GM23338 (cell line): ENCODE measurements at regions not wholly inside any gene's neighbourhood (a gene's known extent, or its start where the extent isn't known, plus 50 kb on each side); places are given as distances from the start of the nearest gene placed in this dataset.

Experiments used
- ATAC-seq: fragments of 200-7000 bp; cut with Tn5 transposase; 3 replicates; pipeline ENCODE4 v1.9.1; 2020
- DNase-seq: peaks from one replicate; pipeline ENCODE4 v3.0.0-alpha.2; 2015; ENCODE audit warnings: low spot score
- H2AFZ ChIP-seq: fragments of 200-600 bp; sonication (generic); 2 replicates; pipeline ENCODE4 v1.8.0; 2016; ENCODE audit warnings: antibody characterized with exemption, mild to moderate bottlenecking, moderate library complexity
- H3F3A ChIP-seq: fragments of 200-600 bp; sonication (generic); replicated peaks from 2 replicates; pipeline ENCODE4 v1.8.0; 2017; ENCODE audit warnings: antibody characterized with exemption, mixed run types, low read depth
- H3K27ac ChIP-seq: fragments of 200-600 bp; sonication (generic); 2 replicates; pipeline ENCODE4 v1.6.1; 2016; ENCODE audit warnings: low read depth
- H3K27me3 ChIP-seq: fragments of 200-600 bp; sonication (generic); 2 replicates; pipeline ENCODE4 v1.8.0; 2016; ENCODE audit warnings: mild to moderate bottlenecking, mixed run types, moderate library complexity; ENCODE audit not compliant: insufficient read depth
- H3K36me3 ChIP-seq: fragments of 200-600 bp; sonication (generic); 2 replicates; pipeline ENCODE4 v1.8.0; 2016; ENCODE audit warnings: mild to moderate bottlenecking; ENCODE audit not compliant: insufficient read depth
- H3K4me1 ChIP-seq: fragments of 200-600 bp; sonication (generic); 2 replicates; pipeline ENCODE4 v1.8.0; 2016; ENCODE audit warnings: mild to moderate bottlenecking, moderate library complexity; ENCODE audit not compliant: insufficient read depth
- H3K4me2 ChIP-seq: fragments of 200-600 bp; sonication (generic); 2 replicates; pipeline ENCODE4 v1.7.1; 2017; ENCODE audit warnings: mixed run types
- H3K4me3 ChIP-seq: fragments of 200-600 bp; sonication (generic); 2 replicates; pipeline ENCODE4 v1.6.1; 2016; ENCODE audit warnings: mixed run types
- H3K79me2 ChIP-seq: fragments of 200-600 bp; sonication (generic); replicated peaks from 2 replicates; pipeline ENCODE4 v1.8.0; 2017; ENCODE audit warnings: mild to moderate bottlenecking; ENCODE audit not compliant: insufficient read depth
- H3K9me2 ChIP-seq: fragments of 200-600 bp; sonication (generic); 2 replicates; pipeline ENCODE4 v1.8.0; 2017; ENCODE audit not compliant: insufficient read depth
- H4K20me1 ChIP-seq: fragments of 200-600 bp; sonication (generic); replicated peaks from 2 replicates; pipeline ENCODE4 v1.8.0; 2017; ENCODE audit warnings: mild to moderate bottlenecking; ENCODE audit not compliant: insufficient read depth
- H3K27ac Mint-ChIP-seq: 2 replicates; pipeline ENCODE4 v1.8.0; 2020; ENCODE audit warnings: inconsistent platforms, mild to moderate bottlenecking, moderate library complexity, mixed read lengths
- H3K27me3 Mint-ChIP-seq: 3 replicates; pipeline ENCODE4 v1.8.0; 2022; ENCODE audit warnings: low read depth, mild to moderate bottlenecking, moderate library complexity, mixed read lengths, inconsistent platforms; ENCODE audit not compliant: insufficient read depth, poor library complexity
- H3K36me3 Mint-ChIP-seq: 3 replicates; pipeline ENCODE4 v1.8.0; 2021; ENCODE audit warnings: low read depth, mild to moderate bottlenecking, inconsistent platforms, moderate library complexity, mixed read lengths
- H3K4me1 Mint-ChIP-seq: 3 replicates; pipeline ENCODE4 v1.8.0; 2020; ENCODE audit warnings: mild to moderate bottlenecking, inconsistent platforms, mixed read lengths
- H3K4me3 Mint-ChIP-seq: 3 replicates; pipeline ENCODE4 v1.8.0; 2021; ENCODE audit warnings: moderate library complexity, mild to moderate bottlenecking, inconsistent platforms, mixed read lengths
- H3K9me3 Mint-ChIP-seq: 3 replicates; pipeline ENCODE4 v1.8.0; 2020; ENCODE audit warnings: moderate library complexity, mild to moderate bottlenecking, inconsistent platforms, mixed read lengths
- CREB1 ChIP-seq: fragments of 250-450 bp; sonication (Bioruptor Pico); IDR thresholded peaks from 2 replicates; pipeline ENCODE4 v1.5.0; 2020; ENCODE audit warnings: low read depth, mild to moderate bottlenecking, moderate library complexity
- ETS1 ChIP-seq: IDR thresholded peaks from 2 replicates; pipeline ENCODE4 v1.6.1; 2016; ENCODE audit warnings: antibody characterized with exemption
- EZH2 ChIP-seq: fragments of 200-600 bp; sonication (generic); IDR thresholded peaks from one replicate; pipeline ENCODE4 v1.8.0; 2017; ENCODE audit warnings: antibody characterized with exemption, mild to moderate bottlenecking, low read depth; ENCODE audit not compliant: unreplicated experiment
- EZH2phosphoT487 ChIP-seq: fragments of 200-600 bp; sonication (generic); IDR thresholded peaks from one replicate; pipeline ENCODE4 v1.8.1; 2018; ENCODE audit warnings: antibody characterized with exemption; ENCODE audit not compliant: unreplicated experiment
- JUNB ChIP-seq: IDR thresholded peaks from one replicate; pipeline ENCODE4 v1.6.1; 2016; ENCODE audit warnings: antibody characterized with exemption; ENCODE audit not compliant: unreplicated experiment
- REST ChIP-seq: IDR thresholded peaks from one replicate; pipeline ENCODE4 v1.6.1; 2018; ENCODE audit warnings: antibody characterized with exemption; ENCODE audit not compliant: unreplicated experiment
- STAT1 ChIP-seq: IDR thresholded peaks from one replicate; pipeline ENCODE4 v1.6.1; 2016; ENCODE audit warnings: antibody characterized with exemption; ENCODE audit not compliant: unreplicated experiment
- ZNF114 ChIP-seq: fragments of 250-450 bp; sonication (Bioruptor Pico); IDR thresholded peaks from 2 replicates; pipeline ENCODE4 v1.5.0; 2020; ENCODE audit warnings: mild to moderate bottlenecking, moderate library complexity
- ZNF331 ChIP-seq: fragments of 250-450 bp; sonication (Bioruptor Pico); IDR thresholded peaks from 2 replicates; pipeline ENCODE4 v1.5.0; 2020; ENCODE audit warnings: low read depth, mild to moderate bottlenecking, moderate library complexity
- TF ChIP-seq, protein P1 (sequence below): fragments of 250-450 bp; sonication (Bioruptor Pico); IDR thresholded peaks from 2 replicates; pipeline ENCODE4 v1.5.0; 2020; ENCODE audit warnings: mild to moderate bottlenecking, moderate library complexity

DNA sequence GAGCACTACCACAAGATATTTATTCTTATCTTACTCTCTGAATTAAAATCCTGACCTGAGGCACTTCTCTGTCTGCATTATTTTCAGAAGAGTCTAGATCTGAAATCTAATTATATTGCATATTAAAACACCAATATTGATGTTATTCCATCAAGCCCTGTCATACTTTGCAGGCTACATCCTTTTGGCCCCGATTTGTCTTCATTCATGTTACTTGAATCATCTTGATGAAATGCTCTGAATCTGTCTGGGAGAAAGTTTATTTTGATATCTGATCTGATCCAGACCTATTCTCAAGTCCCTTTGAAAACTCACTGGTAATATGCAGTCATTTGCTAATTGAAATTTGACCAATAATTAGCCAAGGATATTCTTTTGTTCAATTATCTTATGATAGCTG lies 79.9 kb downstream of the BBS10 start:
- TF ChIP-seq EZH2 (no peak), EZH2phosphoT487 (no peak), JUNB (no peak), ZNF331 (no peak), ETS1 (no peak), ZNF114 (CRISPR knock-in tag) (no peak), REST (no peak), STAT1 (no peak), CREB1 (CRISPR knock-in tag) (no peak)
- TF ChIP-seq, protein P1, sequence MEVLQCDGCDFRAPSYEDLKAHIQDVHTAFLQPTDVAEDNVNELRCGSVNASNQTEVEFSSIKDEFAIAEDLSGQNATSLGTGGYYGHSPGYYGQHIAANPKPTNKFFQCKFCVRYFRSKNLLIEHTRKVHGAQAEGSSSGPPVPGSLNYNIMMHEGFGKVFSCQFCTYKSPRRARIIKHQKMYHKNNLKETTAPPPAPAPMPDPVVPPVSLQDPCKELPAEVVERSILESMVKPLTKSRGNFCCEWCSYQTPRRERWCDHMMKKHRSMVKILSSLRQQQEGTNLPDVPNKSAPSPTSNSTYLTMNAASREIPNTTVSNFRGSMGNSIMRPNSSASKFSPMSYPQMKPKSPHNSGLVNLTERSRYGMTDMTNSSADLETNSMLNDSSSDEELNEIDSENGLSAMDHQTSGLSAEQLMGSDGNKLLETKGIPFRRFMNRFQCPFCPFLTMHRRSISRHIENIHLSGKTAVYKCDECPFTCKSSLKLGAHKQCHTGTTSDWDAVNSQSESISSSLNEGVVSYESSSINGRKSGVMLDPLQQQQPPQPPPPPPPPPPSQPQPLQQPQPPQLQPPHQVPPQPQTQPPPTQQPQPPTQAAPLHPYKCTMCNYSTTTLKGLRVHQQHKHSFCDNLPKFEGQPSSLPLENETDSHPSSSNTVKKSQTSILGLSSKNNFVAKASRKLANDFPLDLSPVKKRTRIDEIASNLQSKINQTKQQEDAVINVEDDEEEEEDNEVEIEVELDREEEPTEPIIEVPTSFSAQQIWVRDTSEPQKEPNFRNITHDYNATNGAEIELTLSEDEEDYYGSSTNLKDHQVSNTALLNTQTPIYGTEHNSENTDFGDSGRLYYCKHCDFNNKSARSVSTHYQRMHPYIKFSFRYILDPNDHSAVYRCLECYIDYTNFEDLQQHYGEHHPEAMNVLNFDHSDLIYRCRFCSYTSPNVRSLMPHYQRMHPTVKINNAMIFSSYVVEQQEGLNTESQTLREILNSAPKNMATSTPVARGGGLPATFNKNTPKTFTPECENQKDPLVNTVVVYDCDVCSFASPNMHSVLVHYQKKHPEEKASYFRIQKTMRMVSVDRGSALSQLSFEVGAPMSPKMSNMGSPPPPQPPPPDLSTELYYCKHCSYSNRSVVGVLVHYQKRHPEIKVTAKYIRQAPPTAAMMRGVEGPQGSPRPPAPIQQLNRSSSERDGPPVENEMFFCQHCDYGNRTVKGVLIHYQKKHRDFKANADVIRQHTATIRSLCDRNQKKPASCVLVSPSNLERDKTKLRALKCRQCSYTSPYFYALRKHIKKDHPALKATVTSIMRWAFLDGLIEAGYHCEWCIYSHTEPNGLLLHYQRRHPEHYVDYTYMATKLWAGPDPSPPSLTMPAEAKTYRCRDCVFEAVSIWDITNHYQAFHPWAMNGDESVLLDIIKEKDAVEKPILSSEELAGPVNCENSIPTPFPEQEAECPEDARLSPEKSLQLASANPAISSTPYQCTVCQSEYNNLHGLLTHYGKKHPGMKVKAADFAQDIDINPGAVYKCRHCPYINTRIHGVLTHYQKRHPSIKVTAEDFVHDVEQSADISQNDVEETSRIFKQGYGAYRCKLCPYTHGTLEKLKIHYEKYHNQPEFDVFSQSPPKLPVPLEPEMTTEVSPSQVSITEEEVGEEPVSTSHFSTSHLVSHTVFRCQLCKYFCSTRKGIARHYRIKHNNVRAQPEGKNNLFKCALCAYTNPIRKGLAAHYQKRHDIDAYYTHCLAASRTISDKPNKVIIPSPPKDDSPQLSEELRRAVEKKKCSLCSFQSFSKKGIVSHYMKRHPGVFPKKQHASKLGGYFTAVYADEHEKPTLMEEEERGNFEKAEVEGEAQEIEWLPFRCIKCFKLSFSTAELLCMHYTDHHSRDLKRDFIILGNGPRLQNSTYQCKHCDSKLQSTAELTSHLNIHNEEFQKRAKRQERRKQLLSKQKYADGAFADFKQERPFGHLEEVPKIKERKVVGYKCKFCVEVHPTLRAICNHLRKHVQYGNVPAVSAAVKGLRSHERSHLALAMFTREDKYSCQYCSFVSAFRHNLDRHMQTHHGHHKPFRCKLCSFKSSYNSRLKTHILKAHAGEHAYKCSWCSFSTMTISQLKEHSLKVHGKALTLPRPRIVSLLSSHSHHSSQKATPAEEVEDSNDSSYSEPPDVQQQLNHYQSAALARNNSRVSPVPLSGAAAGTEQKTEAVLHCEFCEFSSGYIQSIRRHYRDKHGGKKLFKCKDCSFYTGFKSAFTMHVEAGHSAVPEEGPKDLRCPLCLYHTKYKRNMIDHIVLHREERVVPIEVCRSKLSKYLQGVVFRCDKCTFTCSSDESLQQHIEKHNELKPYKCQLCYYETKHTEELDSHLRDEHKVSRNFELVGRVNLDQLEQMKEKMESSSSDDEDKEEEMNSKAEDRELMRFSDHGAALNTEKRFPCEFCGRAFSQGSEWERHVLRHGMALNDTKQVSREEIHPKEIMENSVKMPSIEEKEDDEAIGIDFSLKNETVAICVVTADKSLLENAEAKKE (CRISPR knock-in tag) = no peak

More for the DNA sequence above, 79.9 kb downstream of the BBS10 start:
- peaks cover 6% of the 10 kb centered on the region; the same call in 2 of the 3 replicates for H3K9me3 Mint-ChIP-seq
- Histone ChIP-seq H3F3A (no peaks in the 10 kb centered on the region), H3K4me1 (peaks cover 7% of the 10 kb centered on the region; the same call in 1 of the 2 replicates), H2AFZ (no peak overlapping the region), H4K20me1 (no peaks in the 10 kb centered on the region), H3K4me3 (no peak overlapping the region), H3K27ac (no peak overlapping the region), H3K4me2 (no peak overlapping the region), H3K36me3 (no peaks in the 10 kb centered on the region; the same call in 1 of the 2 replicates), H3K9me2 (peaks cover 4% of the 10 kb centered on the region; the same call in 1 of the 2 replicates), H3K79me2 (no peaks in the 10 kb centered on the region), H3K27me3 (no peaks in the 10 kb centered on the region)
- H3K27me3 Mint-ChIP-seq = no peaks in the 10 kb centered on the region
- H3K4me1 Mint-ChIP-seq = no peaks in the 10 kb centered on the region; the same call in 2 of the 3 replicates
- H3K4me3 Mint-ChIP-seq = no peak overlapping the region
- H3K36me3 Mint-ChIP-seq = no peaks in the 10 kb centered on the region; the same call in 2 of the 3 replicates
- H3K27ac Mint-ChIP-seq = no peak overlapping the region
- DNase-seq (no peak), ATAC-seq (no peak)
